GM10266 (cell line): ENCODE measurements at regions not wholly inside any gene's neighbourhood (a gene's known extent, or its start where the extent isn't known, plus 50 kb on each side); places are given as distances from the start of the nearest gene placed in this dataset.
A peak's percentile ranks its signal among the peaks of the same experiment; 100 is the strongest.

Experiments
- DNase-seq: peaks from one replicate; pipeline ENCODE4 v3.0.0; 2012; ENCODE audit errors: extremely low spot score
- TF ChIP-seq, protein P1 (sequence below): IDR thresholded peaks from 2 replicates; pipeline ENCODE4 v1.5.1; 2012; ENCODE audit warnings: mild to moderate bottlenecking, low read depth; ENCODE audit not compliant: control insufficient read depth, insufficient read depth; ENCODE audit errors: missing control alignments

DNA sequence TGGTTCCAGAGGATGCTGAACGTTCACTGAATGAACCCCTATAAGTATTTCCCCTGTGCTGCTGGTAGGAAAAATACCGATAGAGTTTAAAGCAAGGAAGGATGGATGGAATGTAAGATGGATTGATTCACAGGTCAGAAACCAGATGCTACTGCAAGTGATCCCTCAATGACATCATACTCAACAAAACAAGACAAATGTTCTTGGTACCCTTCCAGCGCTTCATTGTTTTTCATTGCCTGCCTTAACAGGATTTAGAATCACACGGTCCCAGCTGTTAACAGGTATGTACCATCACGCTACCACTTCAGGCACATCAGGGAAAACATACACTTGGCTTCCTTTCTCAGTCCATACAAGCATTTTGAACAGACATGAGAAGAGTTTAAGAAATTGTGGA, 118.1 kb upstream of the TLR3 start:
- no peak for DNase-seq
- TF ChIP-seq, protein P1, sequence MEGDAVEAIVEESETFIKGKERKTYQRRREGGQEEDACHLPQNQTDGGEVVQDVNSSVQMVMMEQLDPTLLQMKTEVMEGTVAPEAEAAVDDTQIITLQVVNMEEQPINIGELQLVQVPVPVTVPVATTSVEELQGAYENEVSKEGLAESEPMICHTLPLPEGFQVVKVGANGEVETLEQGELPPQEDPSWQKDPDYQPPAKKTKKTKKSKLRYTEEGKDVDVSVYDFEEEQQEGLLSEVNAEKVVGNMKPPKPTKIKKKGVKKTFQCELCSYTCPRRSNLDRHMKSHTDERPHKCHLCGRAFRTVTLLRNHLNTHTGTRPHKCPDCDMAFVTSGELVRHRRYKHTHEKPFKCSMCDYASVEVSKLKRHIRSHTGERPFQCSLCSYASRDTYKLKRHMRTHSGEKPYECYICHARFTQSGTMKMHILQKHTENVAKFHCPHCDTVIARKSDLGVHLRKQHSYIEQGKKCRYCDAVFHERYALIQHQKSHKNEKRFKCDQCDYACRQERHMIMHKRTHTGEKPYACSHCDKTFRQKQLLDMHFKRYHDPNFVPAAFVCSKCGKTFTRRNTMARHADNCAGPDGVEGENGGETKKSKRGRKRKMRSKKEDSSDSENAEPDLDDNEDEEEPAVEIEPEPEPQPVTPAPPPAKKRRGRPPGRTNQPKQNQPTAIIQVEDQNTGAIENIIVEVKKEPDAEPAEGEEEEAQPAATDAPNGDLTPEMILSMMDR, result no peak

- DNase-seq, result no peak
- TF ChIP-seq, protein P1, result no peak
These were observed 113.7 kb upstream of the TLR3 start for GRCh38 chr4:185955151-185955770.

- no peak for DNase-seq
- TF ChIP-seq, protein P1, result no peak
These were observed 113.0 kb upstream of the TLR3 start for GRCh38 chr4:185955826-185956543.

DNA sequence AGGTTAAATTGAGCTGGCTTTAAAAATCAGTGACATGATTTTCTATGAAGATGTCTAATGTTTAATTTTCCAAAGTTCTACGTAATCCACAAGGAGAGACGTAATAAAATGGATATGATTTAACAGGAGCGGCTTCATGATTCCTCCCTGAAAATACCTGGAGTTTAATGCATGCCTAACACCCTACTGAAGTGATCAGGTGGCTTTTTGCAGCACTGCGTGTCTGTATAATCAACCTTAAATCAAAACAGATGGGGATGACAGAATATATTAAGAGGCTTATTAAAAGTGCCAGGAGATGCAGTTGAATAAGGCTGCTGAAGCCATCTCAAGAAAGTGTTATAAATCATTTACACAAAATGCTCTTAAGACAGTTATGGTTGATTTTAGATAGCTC, 112.4 kb upstream of the TLR3 start:
- DNase-seq, result no peak
- TF ChIP-seq, protein P1, result no peak

GRCh38 chr4:185958094-185958747, 110.7 kb upstream of the TLR3 start:
- TF ChIP-seq, protein P1, result no peak
- no peak for DNase-seq

DNA sequence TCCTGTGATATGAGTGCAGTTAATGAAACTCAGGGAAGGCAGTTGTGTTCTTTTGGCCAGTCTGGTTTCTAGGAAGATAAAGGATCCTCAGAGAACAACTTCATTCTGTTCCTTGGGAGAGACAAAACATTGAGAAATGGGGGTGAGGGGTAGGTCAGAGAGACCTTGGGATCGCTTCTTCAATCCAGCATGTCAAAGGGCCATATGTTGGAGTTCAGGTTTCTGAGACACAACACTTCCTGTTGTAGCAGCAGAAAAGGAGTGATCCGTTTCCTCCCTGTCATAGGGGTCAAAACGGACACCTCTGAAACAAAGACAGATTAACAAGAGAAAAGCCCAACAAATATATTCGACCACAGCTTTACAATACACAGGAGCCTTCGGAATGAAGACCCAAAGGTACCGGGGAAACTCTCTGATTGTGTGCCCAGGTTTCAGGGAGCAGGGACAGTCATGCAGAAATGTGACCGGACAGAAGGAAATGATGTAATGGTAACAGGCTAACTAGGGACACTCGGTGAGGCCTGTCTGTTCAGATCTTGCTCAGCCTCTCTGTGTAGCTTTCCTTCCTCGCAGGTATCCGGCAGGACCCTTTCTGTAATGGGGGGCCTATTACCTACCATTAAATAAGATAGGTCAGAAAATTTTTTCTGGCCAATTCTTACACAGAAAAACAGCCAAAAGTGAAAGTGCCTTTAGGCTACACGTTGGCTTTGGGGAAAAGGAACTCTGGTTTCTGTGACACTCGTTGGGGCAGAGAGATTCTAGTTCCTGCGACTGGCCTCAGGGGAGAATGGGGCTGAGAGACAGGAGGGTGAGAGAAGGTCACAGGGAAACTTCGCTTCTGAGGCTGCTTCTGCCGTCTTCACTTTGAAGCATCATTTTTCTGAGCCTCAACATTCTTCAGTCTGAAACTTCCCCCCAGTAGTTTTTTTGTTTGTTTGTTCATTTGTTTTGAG, 103.3 kb upstream of the TLR3 start:
- TF ChIP-seq, protein P1, result no peak
- peak; percentile 11 for DNase-seq
